CD14-positive monocyte (primary cell): ENCODE measurements at regions not wholly inside any gene's neighbourhood (a gene's known extent, or its start where the extent isn't known, plus 50 kb on each side); places are given as distances from the start of the nearest gene placed in this dataset.
A peak's percentile ranks its signal among the peaks of the same experiment; 100 is the strongest.
"Not testable (repeated sequence)": the region's sequence is repeated elsewhere in the genome, so short reads cannot be mapped to it uniquely, and the experiment has no call there.

Experiments
- DNase-seq, 3 donors: peaks; one replicate each; pipeline ENCODE4 v3.0.0-alpha.2; 2011 to 2022
- H2AFZ ChIP-seq: 2 replicates; pipeline ENCODE4 v1.6.0; 2012; ENCODE audit warnings: mild to moderate bottlenecking, low read depth, low read length, inconsistent platforms; ENCODE audit not compliant: insufficient read depth, poor library complexity, severe bottlenecking
- H3K27ac ChIP-seq, 2 donors: 1 replicate in 1 of 2; 2 replicates in 1 of 2; pipeline ENCODE4 v1.5.1; 2012 to 2013; ENCODE audit warnings: low read length in 2 of 2, control low read depth in 1 of 2, inconsistent platforms in 1 of 2, low read depth in 1 of 2, mild to moderate bottlenecking in 1 of 2
- H3K27me3 ChIP-seq, 2 donors: one replicate each; pipeline versions ENCODE4 v1.6.0 to v1.6.1; 2011 to 2013; ENCODE audit warnings: low read length in 2 of 2; ENCODE audit not compliant: control insufficient read depth in 2 of 2, insufficient read depth in 2 of 2
- H3K36me3 ChIP-seq, 2 donors: replicated peaks in 1 of 2; 1 replicate in 1 of 2; 2 replicates in 1 of 2; pipeline versions ENCODE4 v1.5.1 to v1.6.1; 2012 to 2013; ENCODE audit warnings: low read length in 2 of 2, control low read depth in 1 of 2, inconsistent platforms in 1 of 2, mild to moderate bottlenecking in 1 of 2; ENCODE audit not compliant: insufficient read depth in 2 of 2, control insufficient read depth in 1 of 2
- H3K4me1 ChIP-seq, 2 donors: 1 replicate in 1 of 2; 2 replicates in 1 of 2; pipeline versions ENCODE4 v1.5.1 to v1.6.1; 2012 to 2013; ENCODE audit warnings: low read length in 2 of 2, control low read depth in 1 of 2, inconsistent platforms in 1 of 2, mild to moderate bottlenecking in 1 of 2, moderate library complexity in 1 of 2; ENCODE audit not compliant: insufficient read depth in 2 of 2, control insufficient read depth in 1 of 2
- H3K4me2 ChIP-seq: replicated peaks from 2 replicates; pipeline ENCODE3; 2012; ENCODE audit warnings: low read length, moderate library complexity, mild to moderate bottlenecking; ENCODE audit not compliant: poor library complexity, severe bottlenecking; ENCODE audit errors: extremely low read depth
- H3K4me3 ChIP-seq, 3 experiments: fragments of 200-600 bp in 1 of 3; sonication (generic) in 1 of 3; replicated peaks in 1 of 3; 1 replicate in 2 of 3; 2 replicates in 1 of 3; pipeline ENCODE4 v1.5.1; 2011 to 2013; ENCODE audit warnings: low read length in 3 of 3, mild to moderate bottlenecking in 3 of 3, control low read depth in 2 of 3, low read depth in 2 of 3, inconsistent platforms in 1 of 3, moderate library complexity in 1 of 3
- H3K79me2 ChIP-seq: 2 replicates; pipeline ENCODE4 v1.6.0; 2012; ENCODE audit warnings: mild to moderate bottlenecking, control low read depth, inconsistent platforms, low read length, moderate library complexity; ENCODE audit not compliant: insufficient read depth
- H3K9ac ChIP-seq: 2 replicates; pipeline ENCODE4 v1.6.0; 2017; ENCODE audit warnings: low read length, mild to moderate bottlenecking; ENCODE audit not compliant: insufficient read depth, poor library complexity, severe bottlenecking
- H3K9me3 ChIP-seq, 2 donors: replicated peaks in 1 of 2; 1 replicate in 1 of 2; 2 replicates in 1 of 2; pipeline versions ENCODE4 v1.5.1 to v1.6.1; 2012 to 2013; ENCODE audit warnings: low read length in 2 of 2, control low read depth in 1 of 2; ENCODE audit not compliant: control insufficient read depth in 1 of 2, insufficient read depth in 1 of 2
- H4K20me1 ChIP-seq: 2 replicates; pipeline ENCODE4 v1.6.0; 2012; ENCODE audit warnings: mild to moderate bottlenecking, low read length, control low read depth, moderate library complexity; ENCODE audit not compliant: insufficient read depth
- H3K27ac Mint-ChIP-seq, 7 donors: one replicate each; pipeline ENCODE4 v1.8.0; 2020; ENCODE audit warnings: mild to moderate bottlenecking in 7 of 7, mixed read lengths in 7 of 7, moderate library complexity in 6 of 7, inconsistent platforms in 2 of 7
- H3K27me3 Mint-ChIP-seq, 3 donors: one replicate each; pipeline ENCODE4 v1.8.0; 2021 to 2022; ENCODE audit warnings: low read depth in 3 of 3, mild to moderate bottlenecking in 3 of 3, mixed read lengths in 3 of 3, moderate library complexity in 3 of 3, inconsistent platforms in 1 of 3
- H3K36me3 Mint-ChIP-seq, 2 donors: one replicate each; pipeline ENCODE4 v1.8.0; 2020; ENCODE audit warnings: mixed read lengths in 2 of 2, inconsistent platforms in 1 of 2, mild to moderate bottlenecking in 1 of 2
- H3K4me1 Mint-ChIP-seq: one replicate; pipeline ENCODE4 v1.8.0; 2020; ENCODE audit warnings: mild to moderate bottlenecking, mixed read lengths
- H3K4me3 Mint-ChIP-seq, 2 donors: one replicate each; pipeline ENCODE4 v1.8.0; 2020; ENCODE audit warnings: mild to moderate bottlenecking in 2 of 2, mixed read lengths in 2 of 2, moderate library complexity in 1 of 2
- H3K9me3 Mint-ChIP-seq, 7 donors: one replicate each; pipeline ENCODE4 v1.8.0; 2020 to 2022; ENCODE audit warnings: mixed read lengths in 7 of 7, mild to moderate bottlenecking in 6 of 7, moderate library complexity in 6 of 7, inconsistent platforms in 2 of 7
- WGBS: methylation state at CpG from one replicate; pipeline ENCODE4 v1.1.5; 2013; ENCODE audit warnings: missing lambda C conversion rate; ENCODE audit not compliant: insufficient coverage; 5-methylcytosine and 5-hydroxymethylcytosine counted together
- intact Hi-C, 2 donors: fragments of 100-400 bp; cut with micrococcal nuclease; formaldehyde crosslinking; loops; one replicate each; pipeline versions ENCODE4 v1.15.0 to v1.15.1; 2023
- TF ChIP-seq, protein P1 (sequence below): fragments of 200-600 bp; IDR thresholded peaks from one replicate; pipeline ENCODE4 v1.8.0; 2022; ENCODE audit warnings: antibody characterized with exemption, mild to moderate bottlenecking

- Histone ChIP-seq H3K4me1 (no peaks in the 10 kb centered on the region), H3K27ac (no peak overlapping the region), H3K9me3 (peaks cover 15 to 23% of the 10 kb centered on the region in 2 donors), H3K9ac (no peak overlapping the region), H3K36me3 (no peaks in the 10 kb centered on the region), H3K79me2 (no peaks in the 10 kb centered on the region), H2AFZ (no peak overlapping the region), H3K4me2 (no peak overlapping the region), H3K27me3 (no peaks in the 10 kb centered on the region), H4K20me1 (no peaks in the 10 kb centered on the region), H3K4me3 (no peak overlapping the region)
- no peak for DNase-seq
- WGBS: no CpG with 5 or more reads among the region's 1 CpG
- no peak overlapping the region for H3K4me3 Mint-ChIP-seq
- peaks cover 7 to 38% (median 12%) of the 10 kb centered on the region in 7 donors for H3K9me3 Mint-ChIP-seq
- TF ChIP-seq, protein P1, sequence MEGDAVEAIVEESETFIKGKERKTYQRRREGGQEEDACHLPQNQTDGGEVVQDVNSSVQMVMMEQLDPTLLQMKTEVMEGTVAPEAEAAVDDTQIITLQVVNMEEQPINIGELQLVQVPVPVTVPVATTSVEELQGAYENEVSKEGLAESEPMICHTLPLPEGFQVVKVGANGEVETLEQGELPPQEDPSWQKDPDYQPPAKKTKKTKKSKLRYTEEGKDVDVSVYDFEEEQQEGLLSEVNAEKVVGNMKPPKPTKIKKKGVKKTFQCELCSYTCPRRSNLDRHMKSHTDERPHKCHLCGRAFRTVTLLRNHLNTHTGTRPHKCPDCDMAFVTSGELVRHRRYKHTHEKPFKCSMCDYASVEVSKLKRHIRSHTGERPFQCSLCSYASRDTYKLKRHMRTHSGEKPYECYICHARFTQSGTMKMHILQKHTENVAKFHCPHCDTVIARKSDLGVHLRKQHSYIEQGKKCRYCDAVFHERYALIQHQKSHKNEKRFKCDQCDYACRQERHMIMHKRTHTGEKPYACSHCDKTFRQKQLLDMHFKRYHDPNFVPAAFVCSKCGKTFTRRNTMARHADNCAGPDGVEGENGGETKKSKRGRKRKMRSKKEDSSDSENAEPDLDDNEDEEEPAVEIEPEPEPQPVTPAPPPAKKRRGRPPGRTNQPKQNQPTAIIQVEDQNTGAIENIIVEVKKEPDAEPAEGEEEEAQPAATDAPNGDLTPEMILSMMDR: no peak
- intact Hi-C loops: no loop called here
- peak overlapping the region in 1 of 7 donors; percentile 9 for H3K27ac Mint-ChIP-seq
- H3K4me1 Mint-ChIP-seq: peaks cover 3% of the 10 kb centered on the region
- peaks cover 0 to 4% (median 0%) of the 10 kb centered on the region in 3 donors for H3K27me3 Mint-ChIP-seq
- H3K36me3 Mint-ChIP-seq: no peaks in the 10 kb centered on the region
Observed at GRCh38 chr5:30438785-30439184, 754.7 kb upstream of the CDH6 start.

GRCh38 chr5:30436691-30437090 lies 756.8 kb upstream of the CDH6 start:
- Mint-ChIP-seq H3K4me3 (no peak overlapping the region), H3K4me1 (peaks cover 3% of the 10 kb centered on the region), H3K27me3 (peaks cover 0 to 4% (median 0%) of the 10 kb centered on the region in 3 donors), H3K36me3 (no peaks in the 10 kb centered on the region), H3K9me3 (peaks cover 2 to 38% (median 12%) of the 10 kb centered on the region in 7 donors), H3K27ac (peak overlapping the region in 1 of 7 donors; percentile 58)
- Histone ChIP-seq H3K79me2 (no peaks in the 10 kb centered on the region), H3K27me3 (no peaks in the 10 kb centered on the region), H2AFZ (no peak overlapping the region), H3K4me3 (no peak overlapping the region), H3K9ac (no peak overlapping the region), H4K20me1 (no peaks in the 10 kb centered on the region), H3K9me3 (peaks cover 15 to 23% of the 10 kb centered on the region in 2 donors), H3K27ac (no peak overlapping the region), H3K36me3 (no peaks in the 10 kb centered on the region), H3K4me2 (no peak overlapping the region), H3K4me1 (no peaks in the 10 kb centered on the region)
- TF ChIP-seq, protein P1: no peak
- DNase-seq: peak in 2 of 3 donors; percentile 12 to 46
- intact Hi-C loops: no loop called here
- no CpG with 5 or more reads among the region's 3 CpGs for WGBS

DNA sequence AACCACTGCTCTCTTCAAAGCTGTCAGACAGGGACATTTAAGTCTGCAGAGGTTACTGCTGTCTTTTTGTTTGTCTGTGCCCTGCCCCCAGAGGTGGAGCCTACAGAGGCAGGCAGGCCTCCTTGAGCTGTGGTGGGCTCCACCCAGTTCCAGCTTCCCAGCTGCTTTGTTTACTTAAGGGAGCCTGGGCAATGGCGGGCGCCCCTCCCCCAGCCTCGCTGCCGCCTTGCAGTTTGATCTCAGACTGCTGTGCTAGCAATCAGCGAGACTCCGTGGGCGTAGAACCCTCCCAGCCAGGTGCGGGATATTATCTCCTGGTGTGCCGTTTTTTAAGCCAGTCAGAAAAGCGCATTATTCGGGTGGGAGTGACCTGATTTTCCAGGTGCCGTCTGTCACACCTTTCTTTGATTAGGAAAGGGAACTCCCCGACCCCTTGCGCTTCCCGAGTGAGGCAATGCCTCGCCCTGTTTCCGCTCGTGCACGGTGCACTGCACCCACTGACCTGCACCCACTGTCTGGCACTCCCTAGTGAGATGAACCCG lies 764.5 kb upstream of the CDH6 start:
- H3K27ac Mint-ChIP-seq, H3K79me2 ChIP-seq, H3K27me3 Mint-ChIP-seq, H3K4me3 ChIP-seq, H3K9ac ChIP-seq, H3K4me1 ChIP-seq, H3K27ac ChIP-seq, H3K9me3 ChIP-seq, H3K36me3 ChIP-seq, H3K36me3 Mint-ChIP-seq, intact Hi-C loops, DNase-seq, H3K27me3 ChIP-seq, H3K4me2 ChIP-seq, H3K4me3 Mint-ChIP-seq, H2AFZ ChIP-seq, H3K4me1 Mint-ChIP-seq, H4K20me1 ChIP-seq: not testable (repeated sequence)
- peaks cover 3 to 13% (median 5%) of the 10 kb centered on the region in 7 donors for H3K9me3 Mint-ChIP-seq
- WGBS: 83% methylated on average over 8 of the region's 20 CpGs
